ELR (cell line): ENCODE measurements at regions not wholly inside any gene's neighbourhood (a gene's known extent, or its start where the extent isn't known, plus 50 kb on each side); places are given as distances from the start of the nearest gene placed in this dataset.

ENCODE experiments used
- DNase-seq: peaks from one replicate; pipeline ENCODE4 v3.0.0-alpha.2; 2015; ENCODE audit warnings: low read depth

- DNase-seq, result peak; percentile 23
Measured at GRCh38 chr11:106400949-106401570, 323.6 kb downstream of the AASDHPPT start.

DNA sequence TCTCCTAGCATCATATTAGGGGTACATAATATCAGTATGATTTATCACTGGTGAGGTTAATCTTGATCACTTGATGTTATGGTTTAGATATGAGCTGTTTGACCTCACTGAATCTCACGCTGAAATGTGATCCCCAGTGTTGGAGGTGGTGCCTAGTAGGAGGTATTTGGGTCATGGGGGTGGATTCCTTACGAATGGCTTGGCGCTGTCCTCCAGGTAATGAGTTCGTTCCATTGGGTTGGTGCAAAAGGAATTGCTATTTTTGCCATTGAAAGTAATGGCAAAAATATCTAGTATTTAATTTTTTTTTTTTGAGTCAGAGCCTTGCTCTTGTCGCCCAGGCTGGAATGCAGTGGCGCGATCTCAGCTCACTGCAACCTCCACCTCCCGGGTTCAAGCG, 326.3 kb downstream of the AASDHPPT start:
- no peak for DNase-seq

DNA sequence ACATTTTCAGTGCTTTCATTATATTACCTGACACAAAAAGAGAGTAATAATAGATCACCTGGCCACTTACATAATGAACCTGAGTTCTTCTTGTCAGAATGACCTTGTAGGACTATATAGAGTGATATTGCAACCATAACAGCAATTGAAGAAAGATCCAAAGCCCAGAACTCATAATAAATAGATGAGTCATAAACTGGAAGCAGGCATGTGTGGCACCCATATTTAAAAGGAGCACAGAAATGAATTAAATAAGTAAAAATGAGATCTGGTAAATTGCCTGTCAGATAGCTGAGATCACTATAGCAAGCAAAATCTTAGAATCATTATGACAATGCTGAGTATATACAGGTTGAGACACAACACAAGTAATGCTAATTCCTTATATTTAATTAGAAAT, 331.8 kb downstream of the AASDHPPT start:
- peak; percentile 29 for DNase-seq

DNA sequence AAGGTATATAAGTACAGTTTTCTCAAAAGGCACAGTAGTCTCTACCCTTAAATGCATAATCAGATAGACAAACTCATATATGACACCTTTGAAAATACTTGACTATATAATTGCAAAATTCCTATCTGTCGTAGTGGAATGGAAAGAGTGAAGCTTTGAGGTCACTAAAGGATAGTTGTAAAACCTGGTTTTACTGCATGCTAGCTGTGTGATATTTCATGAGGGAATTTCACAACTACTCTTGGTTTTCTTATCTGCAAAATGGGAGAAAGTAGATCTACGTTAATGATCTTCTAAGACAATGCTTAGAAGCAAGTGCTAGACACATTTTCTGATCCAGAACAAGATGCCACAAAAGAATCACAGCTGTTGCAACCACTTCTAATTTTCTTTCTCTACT, 332.2 kb downstream of the AASDHPPT start:
- DNase-seq, result no peak

DNA sequence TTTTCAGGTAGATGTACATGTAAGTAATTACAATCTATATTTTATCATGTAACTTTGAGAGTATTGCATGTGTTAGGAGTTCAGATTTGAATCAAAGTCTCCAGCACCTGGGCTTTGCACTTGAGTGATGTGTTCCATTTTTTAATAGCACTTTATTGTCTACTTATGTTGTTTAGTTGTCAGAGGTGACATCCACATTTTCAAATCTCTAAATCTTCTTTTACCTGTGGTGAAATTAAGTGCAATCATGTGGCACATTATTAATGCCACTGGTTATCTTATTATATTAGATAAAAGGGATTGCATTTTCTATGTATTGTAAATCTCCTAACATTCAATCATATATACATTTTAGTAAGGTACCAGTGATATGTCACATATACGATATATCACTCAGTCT, 333.4 kb downstream of the AASDHPPT start:
- DNase-seq, result no peak

GRCh38 chr11:106413222-106413621, 335.8 kb downstream of the AASDHPPT start:
- no peak for DNase-seq

- DNase-seq, result no peak
Measured at GRCh38 chr11:106415510-106415909, 338.0 kb downstream of the AASDHPPT start.

- no peak for DNase-seq
Measured at GRCh38 chr11:106418791-106419190, 341.3 kb downstream of the AASDHPPT start.

DNA sequence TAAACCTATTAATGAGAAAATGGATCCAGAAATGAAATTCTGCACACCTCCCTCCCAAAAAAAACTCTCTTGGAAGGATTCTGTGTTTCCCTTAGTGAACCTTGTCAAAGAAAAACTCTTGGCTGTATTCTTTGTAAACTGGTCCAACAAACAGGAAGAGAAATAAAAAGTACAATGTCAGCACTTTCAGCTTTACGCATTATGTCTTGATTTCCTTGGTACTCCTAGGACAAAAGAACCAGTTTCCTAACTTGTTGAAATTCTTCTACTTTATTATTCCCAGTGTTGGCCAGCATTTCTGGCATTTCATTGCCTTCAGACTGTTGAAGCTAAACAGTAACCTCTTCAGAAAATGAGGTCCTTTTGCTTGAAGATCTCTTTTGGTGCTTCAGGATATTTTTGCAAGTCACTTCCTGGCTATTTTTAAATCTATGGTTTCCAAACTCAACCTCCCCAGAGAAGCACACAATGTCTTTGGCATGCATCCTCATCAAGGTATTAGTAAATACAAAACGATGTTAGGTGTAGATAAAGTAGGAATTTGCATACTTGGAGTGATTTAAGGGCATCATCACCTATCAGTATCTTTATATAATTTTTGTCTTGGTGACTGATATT, 342.7 kb downstream of the AASDHPPT start:
- DNase-seq, result no peak

GRCh38 chr11:106420686-106421085, 343.2 kb downstream of the AASDHPPT start:
- DNase-seq, result no peak

- DNase-seq, result no peak
Measured at GRCh38 chr11:106421676-106422292, 344.3 kb downstream of the AASDHPPT start.

DNA sequence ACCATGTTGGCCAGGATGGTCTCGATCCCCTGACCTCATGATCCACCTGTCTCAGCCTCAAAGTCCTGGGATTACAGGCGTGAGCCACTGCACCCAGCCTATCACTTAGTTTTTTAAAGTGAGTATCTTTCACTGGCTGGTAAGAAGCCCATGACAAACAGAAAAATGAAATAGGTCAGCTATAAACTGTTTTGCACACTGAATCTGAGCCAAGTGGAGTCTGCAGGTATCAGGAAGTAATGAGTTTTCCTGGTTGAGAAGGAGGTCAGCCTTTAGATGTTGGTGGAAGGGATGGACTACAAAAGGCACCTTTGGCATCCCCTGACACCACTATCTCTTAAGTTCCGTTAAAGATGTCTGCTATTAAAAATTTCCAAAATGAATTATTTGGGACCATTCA, 345.1 kb downstream of the AASDHPPT start:
- DNase-seq, result no peak

GRCh38 chr11:106424111-106424510, 346.6 kb downstream of the AASDHPPT start:
- DNase-seq, result peak; percentile 89

- DNase-seq, result no peak
Measured at GRCh38 chr11:106425819-106426218, 348.4 kb downstream of the AASDHPPT start.

GRCh38 chr11:106426696-106427095, 349.2 kb downstream of the AASDHPPT start:
- DNase-seq, result peak; percentile 48

- no peak for DNase-seq
Measured at GRCh38 chr11:106427736-106428135, 350.3 kb downstream of the AASDHPPT start.

DNA sequence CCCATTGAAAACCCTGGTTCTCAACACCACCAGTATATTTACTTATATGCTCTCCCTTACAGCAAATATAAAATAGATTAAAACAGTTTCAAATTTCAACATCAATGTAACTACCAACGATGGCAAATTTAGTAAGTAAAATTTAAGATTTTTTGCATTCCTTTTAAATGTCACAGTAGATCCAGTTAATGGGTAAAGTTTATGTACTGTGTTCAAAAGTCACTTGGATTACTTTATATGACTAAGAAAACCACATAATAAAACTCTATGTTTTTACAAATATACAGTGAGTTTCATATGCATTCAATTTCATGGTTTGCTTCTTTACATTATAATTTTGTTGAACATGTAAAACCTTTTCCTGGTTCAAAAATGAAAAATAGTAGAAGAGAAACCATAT, 364.6 kb downstream of the AASDHPPT start:
- DNase-seq, result no peak

- no peak for DNase-seq
Measured at GRCh38 chr11:106446302-106446701, 368.8 kb downstream of the AASDHPPT start.

GRCh38 chr11:106446955-106447354, 369.5 kb downstream of the AASDHPPT start:
- peak; percentile 11 for DNase-seq

DNA sequence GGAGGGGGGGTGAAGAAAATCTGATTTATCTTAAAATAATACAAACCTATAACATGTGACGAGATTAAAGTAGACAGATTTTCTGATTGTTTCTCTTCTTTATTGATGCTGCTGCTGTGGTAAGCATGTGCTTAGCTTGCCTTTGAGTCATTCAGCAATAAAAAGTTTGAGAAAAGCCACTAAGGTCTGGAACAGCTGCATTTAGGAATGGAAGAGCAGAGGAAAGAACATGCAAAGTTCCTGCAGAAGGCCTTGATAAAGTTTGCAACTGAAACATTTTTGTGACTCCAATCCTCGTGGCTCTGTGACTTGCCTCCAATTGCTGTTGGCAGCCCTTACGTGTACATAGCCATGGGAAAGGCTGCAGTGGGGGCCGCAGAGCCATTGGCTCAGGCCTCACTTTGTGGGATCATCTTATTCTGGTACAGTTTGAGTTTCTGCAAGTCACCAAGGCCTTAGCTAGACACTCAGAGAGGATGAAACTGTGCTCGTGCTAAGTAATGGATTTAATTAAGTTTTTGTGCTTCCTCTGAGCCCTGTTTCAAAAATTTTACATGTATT, 370.2 kb downstream of the AASDHPPT start:
- no peak for DNase-seq

DNA sequence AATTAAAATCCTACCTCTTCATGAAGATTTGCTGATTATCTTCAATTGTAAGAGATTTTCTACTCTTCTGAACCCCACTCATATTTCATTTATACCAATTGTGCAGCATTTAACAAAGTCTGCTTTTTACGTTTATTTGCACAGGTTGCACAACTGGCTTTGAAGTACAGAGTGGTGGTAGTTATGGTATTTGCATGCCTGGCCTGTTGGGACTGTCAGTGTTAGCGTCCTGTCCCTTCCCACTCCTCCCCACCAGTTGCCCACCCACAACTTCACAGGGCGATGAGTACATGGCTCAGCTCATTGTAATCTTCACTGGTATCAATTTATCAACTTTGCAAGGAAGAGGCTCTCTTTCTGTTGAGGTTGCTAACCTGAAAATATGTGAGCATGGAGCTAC, 372.3 kb downstream of the AASDHPPT start:
- DNase-seq, result no peak

- no peak for DNase-seq
Measured at GRCh38 chr11:106451228-106451922, 373.9 kb downstream of the AASDHPPT start.

DNA sequence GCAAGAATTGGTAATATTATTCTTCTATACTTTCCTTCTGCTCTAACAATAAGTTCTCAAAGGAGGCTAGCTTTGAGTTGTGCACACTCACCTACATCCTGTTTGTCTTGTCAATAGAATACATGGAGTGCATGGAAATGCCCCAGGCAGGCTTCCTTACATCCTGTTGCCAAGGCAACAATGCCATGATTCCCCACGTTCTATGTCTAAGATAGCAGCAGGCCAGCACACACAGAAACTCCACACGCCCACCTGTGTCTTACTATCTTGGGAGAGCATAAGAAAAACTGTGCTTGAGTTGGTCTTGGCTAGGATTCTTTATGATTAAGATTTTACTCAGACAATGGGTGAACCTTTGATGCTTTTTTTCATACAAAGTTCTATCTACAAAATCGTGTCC, 379.2 kb downstream of the AASDHPPT start:
- peak; percentile 26 for DNase-seq
